SJSA1 (cell line): ENCODE measurements at regions not wholly inside any gene's neighbourhood (a gene's known extent, or its start where the extent isn't known, plus 50 kb on each side); places are given as distances from the start of the nearest gene placed in this dataset.
A peak's percentile ranks its signal among the peaks of the same experiment; 100 is the strongest.

Experiments
- DNase-seq, 2 experiments: peaks; one replicate each; pipeline ENCODE4 v3.0.0-alpha.2; 2015 to 2020; ENCODE audit warnings: low spot score in 2 of 2, low read depth in 1 of 2
- H3K27ac ChIP-seq: fragments of 250-450 bp; sonication (Bioruptor Pico); 2 replicates; pipeline ENCODE4 v1.5.1; 2020; ENCODE audit warnings: mild to moderate bottlenecking, moderate library complexity
- H3K27me3 ChIP-seq: fragments of 250-450 bp; sonication (Bioruptor Pico); replicated peaks from 2 replicates; pipeline ENCODE4 v1.5.1; 2020; ENCODE audit warnings: mild to moderate bottlenecking, moderate library complexity
- H3K36me3 ChIP-seq: fragments of 250-450 bp; sonication (Bioruptor Pico); 2 replicates; pipeline ENCODE4 v1.5.1; 2020; ENCODE audit warnings: mild to moderate bottlenecking
- H3K4me1 ChIP-seq: fragments of 250-450 bp; sonication (Bioruptor Pico); replicated peaks from 2 replicates; pipeline ENCODE4 v1.6.1; 2021; ENCODE audit warnings: mild to moderate bottlenecking
- H3K4me3 ChIP-seq: fragments of 250-450 bp; sonication (Bioruptor Pico); 2 replicates; pipeline ENCODE4 v1.5.1; 2020; ENCODE audit warnings: mild to moderate bottlenecking
- H3K9me3 ChIP-seq: fragments of 250-450 bp; sonication (Bioruptor Pico); replicated peaks from 2 replicates; pipeline ENCODE4 v1.5.1; 2020; ENCODE audit warnings: mild to moderate bottlenecking

- H3K4me1 ChIP-seq: no peaks in the 10 kb centered on the region
Measured at GRCh38 chr10:65501259-65501658, 1424.6 kb upstream of the LRRTM3 start.

GRCh38 chr10:65518379-65518778 lies 1407.5 kb upstream of the LRRTM3 start:
- Histone ChIP-seq H3K4me1 (no peaks in the 10 kb centered on the region), H3K36me3 (no peaks in the 10 kb centered on the region), H3K4me3 (no peak overlapping the region), H3K9me3 (peaks cover 5% of the 10 kb centered on the region; the same call in 1 of the 2 replicates), H3K27ac (no peak overlapping the region), H3K27me3 (no peaks in the 10 kb centered on the region)
- DNase-seq: no peak

More at GRCh38 chr10:65501259-65501658, 1424.6 kb upstream of the LRRTM3 start:
- no peaks in the 10 kb centered on the region for H3K9me3 ChIP-seq
- H3K36me3 ChIP-seq: no peaks in the 10 kb centered on the region
- no peaks in the 10 kb centered on the region for H3K27me3 ChIP-seq
- no peak overlapping the region for H3K4me3 ChIP-seq
- no peak for DNase-seq
- H3K27ac ChIP-seq: no peak overlapping the region

GRCh38 chr10:65528986-65529385 lies 1396.8 kb upstream of the LRRTM3 start:
- Histone ChIP-seq H3K4me1 (no peaks in the 10 kb centered on the region), H3K36me3 (no peaks in the 10 kb centered on the region), H3K4me3 (no peak overlapping the region), H3K9me3 (peaks cover 3% of the 10 kb centered on the region; the same call in 1 of the 2 replicates), H3K27ac (no peak overlapping the region), H3K27me3 (no peaks in the 10 kb centered on the region)
- DNase-seq: no peak

GRCh38 chr10:65531545-65531944 lies 1394.3 kb upstream of the LRRTM3 start:
- Histone ChIP-seq H3K27me3 (no peaks in the 10 kb centered on the region), H3K9me3 (peaks cover 3% of the 10 kb centered on the region; the same call in 1 of the 2 replicates), H3K4me1 (no peaks in the 10 kb centered on the region), H3K4me3 (no peak overlapping the region), H3K27ac (no peak overlapping the region), H3K36me3 (no peaks in the 10 kb centered on the region)
- DNase-seq: no peak

GRCh38 chr10:65534771-65535170 lies 1391.1 kb upstream of the LRRTM3 start:
- no peak overlapping the region for H3K27ac ChIP-seq
- H3K4me3 ChIP-seq: no peak overlapping the region
- H3K36me3 ChIP-seq: no peaks in the 10 kb centered on the region
- no peak for DNase-seq
- H3K9me3 ChIP-seq: peaks cover 3% of the 10 kb centered on the region; the same call in 1 of the 2 replicates
- H3K27me3 ChIP-seq: no peaks in the 10 kb centered on the region
- no peaks in the 10 kb centered on the region for H3K4me1 ChIP-seq

- Histone ChIP-seq H3K27me3 (no peaks in the 10 kb centered on the region), H3K36me3 (no peaks in the 10 kb centered on the region), H3K27ac (no peak overlapping the region), H3K9me3 (no peaks in the 10 kb centered on the region; the same call in 1 of the 2 replicates), H3K4me1 (no peaks in the 10 kb centered on the region), H3K4me3 (no peak overlapping the region)
- no peak for DNase-seq
Measured at GRCh38 chr10:65544756-65545155, 1381.1 kb upstream of the LRRTM3 start.

- H3K27me3 ChIP-seq: no peaks in the 10 kb centered on the region
- H3K36me3 ChIP-seq: no peaks in the 10 kb centered on the region
- no peak overlapping the region for H3K4me3 ChIP-seq
- no peaks in the 10 kb centered on the region; the same call in 1 of the 2 replicates for H3K9me3 ChIP-seq
- no peak overlapping the region for H3K27ac ChIP-seq
- DNase-seq: no peak
- no peaks in the 10 kb centered on the region for H3K4me1 ChIP-seq
Measured at GRCh38 chr10:65548001-65548400, 1377.8 kb upstream of the LRRTM3 start.

GRCh38 chr10:65550761-65551160 lies 1375.1 kb upstream of the LRRTM3 start:
- H3K9me3 ChIP-seq: no peaks in the 10 kb centered on the region; the same call in 1 of the 2 replicates
- no peaks in the 10 kb centered on the region for H3K4me1 ChIP-seq
- H3K36me3 ChIP-seq: no peaks in the 10 kb centered on the region
- no peak for DNase-seq
- H3K27ac ChIP-seq: no peak overlapping the region
- H3K4me3 ChIP-seq: no peak overlapping the region
- H3K27me3 ChIP-seq: no peaks in the 10 kb centered on the region

GRCh38 chr10:65555192-65555591 lies 1370.6 kb upstream of the LRRTM3 start:
- Histone ChIP-seq H3K9me3 (no peaks in the 10 kb centered on the region), H3K27me3 (no peaks in the 10 kb centered on the region), H3K4me3 (no peak overlapping the region), H3K36me3 (no peaks in the 10 kb centered on the region), H3K27ac (no peak overlapping the region), H3K4me1 (no peaks in the 10 kb centered on the region)
- DNase-seq: no peak

- no peaks in the 10 kb centered on the region for H3K9me3 ChIP-seq
- H3K27ac ChIP-seq: no peak overlapping the region
- DNase-seq: no peak
- H3K4me3 ChIP-seq: no peak overlapping the region
- H3K4me1 ChIP-seq: no peaks in the 10 kb centered on the region
- H3K27me3 ChIP-seq: no peaks in the 10 kb centered on the region
- no peaks in the 10 kb centered on the region for H3K36me3 ChIP-seq
Measured at GRCh38 chr10:65556006-65556405, 1369.8 kb upstream of the LRRTM3 start.

GRCh38 chr10:65559369-65559768 lies 1366.5 kb upstream of the LRRTM3 start:
- Histone ChIP-seq H3K36me3 (no peaks in the 10 kb centered on the region), H3K9me3 (no peaks in the 10 kb centered on the region), H3K4me3 (no peak overlapping the region), H3K27ac (no peak overlapping the region), H3K4me1 (no peaks in the 10 kb centered on the region), H3K27me3 (no peaks in the 10 kb centered on the region)
- no peak for DNase-seq

- H3K36me3 ChIP-seq: no peaks in the 10 kb centered on the region
- H3K4me3 ChIP-seq: no peak overlapping the region
- DNase-seq: no peak
- H3K27me3 ChIP-seq: no peaks in the 10 kb centered on the region
- no peaks in the 10 kb centered on the region for H3K4me1 ChIP-seq
- no peaks in the 10 kb centered on the region for H3K9me3 ChIP-seq
- no peak overlapping the region for H3K27ac ChIP-seq
Measured at GRCh38 chr10:65565246-65565645, 1360.6 kb upstream of the LRRTM3 start.

GRCh38 chr10:65566906-65567305 lies 1358.9 kb upstream of the LRRTM3 start:
- no peak for DNase-seq
- Histone ChIP-seq H3K36me3 (no peaks in the 10 kb centered on the region; the same call in 1 of the 2 replicates), H3K27me3 (no peaks in the 10 kb centered on the region), H3K4me3 (no peak overlapping the region), H3K27ac (no peak overlapping the region), H3K9me3 (no peaks in the 10 kb centered on the region), H3K4me1 (no peaks in the 10 kb centered on the region)

- DNase-seq: peak; percentile 43 to 52
- peak overlapping the region; percentile 47 for H3K4me3 ChIP-seq
- H3K27ac ChIP-seq: peak overlapping the region; percentile 74
Measured at GRCh38 chr10:65570143-65571010, 1355.5 kb upstream of the LRRTM3 start.

More at GRCh38 chr10:65570143-65571010, 1355.5 kb upstream of the LRRTM3 start:
- Histone ChIP-seq H3K27me3 (no peaks in the 10 kb centered on the region), H3K36me3 (no peaks in the 10 kb centered on the region; the same call in 1 of the 2 replicates), H3K9me3 (no peaks in the 10 kb centered on the region), H3K4me1 (no peaks in the 10 kb centered on the region)
